OCI-LY1 (cell line): ENCODE measurements at regions not wholly inside any gene's neighbourhood (a gene's known extent, or its start where the extent isn't known, plus 50 kb on each side); places are given as distances from the start of the nearest gene placed in this dataset.

Experiments used
- CTCF ChIP-seq: fragments of 200-600 bp; sonication (generic), shearing (Covaris generic); IDR thresholded peaks from 2 replicates; pipeline ENCODE4 v1.5.1; 2017; ENCODE audit warnings: mild to moderate bottlenecking, antibody characterized with exemption, low read length, moderate library complexity, mixed read lengths
- EZH2 ChIP-seq: fragments of 200-600 bp; sonication (generic), shearing (Covaris generic); IDR thresholded peaks from 2 replicates; pipeline ENCODE4 v1.8.0; 2017; ENCODE audit warnings: borderline replicate concordance, mixed run types, mild to moderate bottlenecking, antibody characterized with exemption, low read length, moderate library complexity, mixed read lengths

- TF ChIP-seq CTCF (no peak), EZH2 (no peak)
Observed at GRCh38 chr3:107432646-107433045, 55.4 kb downstream of the CCDC54 start.
